ENCODE measurements at regions not wholly inside any gene's neighbourhood (a gene's known extent, or its start where the extent isn't known, plus 50 kb on each side); places are given as distances from the start of the nearest gene placed in this dataset.

DNA sequence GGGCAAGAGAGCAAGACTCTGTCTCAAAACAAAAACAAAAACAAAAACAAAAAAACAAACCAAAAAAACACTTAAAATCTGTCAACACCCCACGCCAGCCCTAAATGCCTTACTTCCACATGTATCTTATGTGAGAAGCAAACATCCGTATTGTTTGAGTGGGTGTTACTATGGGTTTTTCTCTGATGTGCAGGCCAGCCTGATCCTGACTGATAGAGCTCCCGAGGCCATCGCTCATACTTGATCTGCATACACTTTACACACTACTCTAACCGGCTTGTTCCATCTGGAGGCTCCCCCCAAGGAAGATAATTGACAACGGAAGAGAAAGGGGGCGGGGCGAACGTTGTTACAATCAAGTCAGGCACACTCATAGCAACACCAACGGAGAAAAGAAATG, 237.4 kb downstream of the TBL1XR1 start:
- in situ Hi-C loops (cut with MboI): no loop called here
- Histone ChIP-seq H3K9me3 (ENCODE audit: low read depth) (no peaks in the 10 kb centered on the region), H3K36me3 (ENCODE audit: low read depth) (no peaks in the 10 kb centered on the region), H4K20me1 (ENCODE audit: insufficient read depth) (no peaks in the 10 kb centered on the region), H3F3A (ENCODE audit: insufficient read depth) (no peaks in the 10 kb centered on the region), H3K79me2 (ENCODE audit: insufficient read depth) (no peaks in the 10 kb centered on the region), H3K4me1 (ENCODE audit: insufficient read depth) (peaks cover 6% of the 10 kb centered on the region), H3K9ac (no peak overlapping the region), H3K9me2 (ENCODE audit: insufficient read depth) (no peaks in the 10 kb centered on the region), H2AFZ (no peak overlapping the region), H3K4me2 (ENCODE audit: unreplicated experiment) (no peak overlapping the region), H3K4me3 (no peak overlapping the region), H3K27ac (no peak overlapping the region), H3K27me3 (replicated peaks; ENCODE audit: insufficient read depth) (no peaks in the 10 kb centered on the region)
- WGBS, 2 experiments (ENCODE audit: low coverage in 1 of 2, low lambda C conversion rate in 2 of 2, missing lambda C conversion rate in 2 of 2): 83% methylated on average over 10 of the region's 10 CpGs
- no peak for TF ChIP-seq EZH2phosphoT487 (IDR thresholded peaks at IDR 0.05; ENCODE audit: insufficient read depth, low read depth)
- TF ChIP-seq EZH2 (IDR thresholded peaks at IDR 0.05; ENCODE audit: insufficient read depth, poor library complexity, severe bottlenecking): no peak
- no peak for DNase-seq

DNA sequence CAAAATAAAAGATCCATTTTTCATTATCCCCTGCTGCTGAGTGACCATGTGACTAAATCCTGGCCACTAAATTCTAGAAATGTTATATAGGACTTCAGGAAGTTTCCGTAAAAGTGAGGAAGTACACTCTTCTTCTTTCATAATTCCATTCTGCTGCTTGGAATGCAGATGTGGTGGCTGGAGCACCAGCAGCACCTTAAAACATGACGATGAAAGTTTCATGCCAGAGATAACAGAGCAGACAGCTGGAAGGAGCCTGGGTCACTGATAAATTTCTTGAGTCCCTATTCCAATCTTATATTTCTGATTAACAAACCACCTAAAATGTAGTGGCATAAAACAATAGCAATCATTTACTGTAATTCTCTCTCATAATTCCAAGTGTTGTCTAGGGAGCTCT, 238.7 kb downstream of the TBL1XR1 start:
- H3K9me3 ChIP-seq (ENCODE audit: low read depth): no peaks in the 10 kb centered on the region
- in situ Hi-C loops (cut with MboI): no loop called here
- no peaks in the 10 kb centered on the region for H3K9me2 ChIP-seq (ENCODE audit: insufficient read depth)
- no peaks in the 10 kb centered on the region for H3K27me3 ChIP-seq (replicated peaks; ENCODE audit: insufficient read depth)
- H3F3A ChIP-seq (ENCODE audit: insufficient read depth): peaks cover under 1% of the 10 kb centered on the region; the same call in 1 of the 2 replicates
- 92 to 96% methylated on average over 2 of the region's 2 CpGs for WGBS, 2 experiments (ENCODE audit: low coverage in 1 of 2, low lambda C conversion rate in 2 of 2, missing lambda C conversion rate in 2 of 2)
- no peak overlapping the region for H3K4me3 ChIP-seq
- H3K27ac ChIP-seq: no peak overlapping the region
- no peak for TF ChIP-seq EZH2 (IDR thresholded peaks at IDR 0.05; ENCODE audit: insufficient read depth, poor library complexity, severe bottlenecking)
- TF ChIP-seq EZH2phosphoT487 (IDR thresholded peaks at IDR 0.05; ENCODE audit: insufficient read depth, low read depth): no peak
- no peak overlapping the region for H3K4me2 ChIP-seq (ENCODE audit: unreplicated experiment)
- DNase-seq: no peak
- H3K36me3 ChIP-seq (ENCODE audit: low read depth): no peaks in the 10 kb centered on the region
- no peaks in the 10 kb centered on the region for H4K20me1 ChIP-seq (ENCODE audit: insufficient read depth)
- H2AFZ ChIP-seq: no peak overlapping the region
- H3K4me1 ChIP-seq (ENCODE audit: insufficient read depth): peaks cover 13% of the 10 kb centered on the region
- no peaks in the 10 kb centered on the region for H3K79me2 ChIP-seq (ENCODE audit: insufficient read depth)
- no peak overlapping the region for H3K9ac ChIP-seq

DNA sequence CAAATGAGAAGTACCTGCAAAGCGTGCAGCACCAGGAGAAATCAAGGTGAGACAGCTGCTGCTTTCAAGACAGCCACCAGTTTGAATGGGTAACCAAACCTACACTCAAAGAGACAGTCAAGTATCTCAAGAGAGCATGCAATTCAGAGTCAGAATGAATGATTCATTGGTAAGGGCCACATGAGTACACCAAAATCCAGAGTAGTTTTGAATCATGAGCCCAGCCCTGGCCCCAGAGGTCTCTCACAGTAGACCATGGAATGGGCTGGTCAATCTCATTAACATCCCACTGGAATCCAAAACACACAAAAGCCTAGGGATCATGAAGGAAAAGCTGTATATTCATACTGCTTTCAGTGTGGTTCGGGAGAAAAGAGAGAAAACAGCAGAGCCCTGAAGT, 242.8 kb downstream of the TBL1XR1 start:
- Histone ChIP-seq H3K4me2 (ENCODE audit: unreplicated experiment) (no peak overlapping the region), H3K27ac (no peak overlapping the region), H4K20me1 (ENCODE audit: insufficient read depth) (no peaks in the 10 kb centered on the region), H3F3A (ENCODE audit: insufficient read depth) (peaks cover 29% of the 10 kb centered on the region), H3K9ac (no peak overlapping the region), H3K4me1 (ENCODE audit: insufficient read depth) (peaks cover 39% of the 10 kb centered on the region), H3K36me3 (ENCODE audit: low read depth) (no peaks in the 10 kb centered on the region), H3K4me3 (no peak overlapping the region), H3K9me3 (ENCODE audit: low read depth) (no peaks in the 10 kb centered on the region), H2AFZ (no peak overlapping the region), H3K27me3 (replicated peaks; ENCODE audit: insufficient read depth) (no peaks in the 10 kb centered on the region), H3K9me2 (ENCODE audit: insufficient read depth) (no peaks in the 10 kb centered on the region), H3K79me2 (ENCODE audit: insufficient read depth) (no peaks in the 10 kb centered on the region)
- 92 to 93% methylated on average over 2 of the region's 2 CpGs for WGBS, 2 experiments (ENCODE audit: low coverage in 1 of 2, low lambda C conversion rate in 2 of 2, missing lambda C conversion rate in 2 of 2)
- in situ Hi-C loops (cut with MboI): no loop called here
- no peak for DNase-seq
- TF ChIP-seq EZH2 (IDR thresholded peaks at IDR 0.05; ENCODE audit: insufficient read depth, poor library complexity, severe bottlenecking) (no peak), EZH2phosphoT487 (IDR thresholded peaks at IDR 0.05; ENCODE audit: insufficient read depth, low read depth) (no peak)

DNA sequence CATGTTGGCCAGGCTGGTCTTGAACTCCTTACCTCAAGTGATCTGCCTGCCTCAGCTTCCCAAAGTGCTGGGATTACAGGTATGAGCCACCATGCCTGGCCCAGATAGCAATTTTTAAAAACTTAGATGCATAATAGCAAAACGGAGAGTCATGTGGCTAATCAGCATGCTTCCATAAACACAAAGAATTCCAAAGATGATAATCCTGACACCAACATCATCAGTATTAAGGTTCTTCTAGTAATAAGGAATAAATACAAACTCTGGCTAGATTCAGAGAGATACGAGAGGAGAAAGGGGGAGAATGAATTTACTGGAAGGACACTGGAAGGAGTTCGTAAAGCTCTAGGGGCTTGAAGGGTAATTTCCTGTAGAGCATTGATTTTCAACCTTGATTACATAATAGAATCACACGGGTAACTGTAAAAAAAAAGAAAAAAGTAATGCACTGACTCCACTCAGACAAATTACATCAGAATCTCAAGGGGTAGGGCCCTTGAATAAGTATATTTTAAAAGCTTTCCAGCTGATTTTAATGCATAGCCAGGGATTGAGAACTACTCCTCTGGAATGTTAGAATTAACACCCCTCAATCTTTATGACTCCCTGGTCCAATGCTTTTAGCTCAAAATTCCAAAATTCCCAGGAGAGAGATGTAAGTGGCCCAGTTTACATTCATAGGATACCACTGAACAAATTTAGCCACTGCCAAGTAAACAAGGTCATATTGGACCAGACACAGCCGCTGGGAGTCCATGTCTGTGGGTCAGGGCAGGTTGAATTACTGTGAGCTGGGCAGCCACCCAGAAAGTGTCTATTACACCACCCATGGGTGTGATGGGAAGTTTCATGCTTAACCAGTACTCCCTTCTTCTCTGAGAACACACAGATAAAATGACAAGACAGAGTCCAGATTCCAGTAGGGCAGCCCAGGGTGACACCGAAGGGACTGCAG, 243.9 kb downstream of the TBL1XR1 start:
- Histone ChIP-seq H3K4me2 (ENCODE audit: unreplicated experiment) (no peak overlapping the region), H3K9ac (no peak overlapping the region), H2AFZ (no peak overlapping the region), H3K36me3 (ENCODE audit: low read depth) (no peaks in the 10 kb centered on the region), H3K79me2 (ENCODE audit: insufficient read depth) (no peaks in the 10 kb centered on the region), H3K4me3 (no peak overlapping the region), H3K4me1 (ENCODE audit: insufficient read depth) (peaks cover 39% of the 10 kb centered on the region), H3K27me3 (replicated peaks; ENCODE audit: insufficient read depth) (no peaks in the 10 kb centered on the region), H4K20me1 (ENCODE audit: insufficient read depth) (no peaks in the 10 kb centered on the region), H3F3A (ENCODE audit: insufficient read depth) (peaks cover 32% of the 10 kb centered on the region), H3K9me2 (ENCODE audit: insufficient read depth) (no peaks in the 10 kb centered on the region), H3K27ac (no peak overlapping the region), H3K9me3 (ENCODE audit: low read depth) (no peaks in the 10 kb centered on the region)
- DNase-seq: peak; percentile 68
- 87 to 88% methylated on average over 6 of the region's 6 CpGs for WGBS, 2 experiments (ENCODE audit: low coverage in 1 of 2, low lambda C conversion rate in 2 of 2, missing lambda C conversion rate in 2 of 2)
- TF ChIP-seq EZH2phosphoT487 (IDR thresholded peaks at IDR 0.05; ENCODE audit: insufficient read depth, low read depth) (no peak), EZH2 (IDR thresholded peaks at IDR 0.05; ENCODE audit: insufficient read depth, poor library complexity, severe bottlenecking) (no peak)
- in situ Hi-C loops (cut with MboI): no loop called here
